ENCODE measurements at regions not wholly inside any gene's neighbourhood (a gene's known extent, or its start where the extent isn't known, plus 50 kb on each side); places are given as distances from the start of the nearest gene placed in this dataset.

DNA sequence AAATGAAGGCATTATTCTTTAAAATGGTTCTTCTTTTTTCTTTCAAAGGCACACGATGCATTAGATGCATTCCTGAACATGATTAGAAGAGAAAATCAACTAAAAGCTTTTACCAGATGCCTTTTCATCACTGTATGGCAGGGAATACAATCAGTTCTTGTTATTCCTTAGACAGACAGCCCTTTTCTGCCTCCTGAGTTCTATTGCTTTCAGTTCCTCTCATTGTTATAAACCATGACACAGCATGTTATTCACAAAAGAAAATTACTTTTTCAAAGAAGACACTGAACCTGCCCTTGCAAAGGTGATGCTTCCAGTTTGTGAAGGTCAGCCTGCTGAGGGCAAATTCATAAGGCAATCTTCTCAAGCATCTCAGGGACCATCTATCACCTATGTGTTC lies 70.1 kb downstream of the FAM181B start:
- TF ChIP-seq POLR2A (IDR thresholded peaks at IDR 0.05): no peak
- TF ChIP-seq, protein P1, sequence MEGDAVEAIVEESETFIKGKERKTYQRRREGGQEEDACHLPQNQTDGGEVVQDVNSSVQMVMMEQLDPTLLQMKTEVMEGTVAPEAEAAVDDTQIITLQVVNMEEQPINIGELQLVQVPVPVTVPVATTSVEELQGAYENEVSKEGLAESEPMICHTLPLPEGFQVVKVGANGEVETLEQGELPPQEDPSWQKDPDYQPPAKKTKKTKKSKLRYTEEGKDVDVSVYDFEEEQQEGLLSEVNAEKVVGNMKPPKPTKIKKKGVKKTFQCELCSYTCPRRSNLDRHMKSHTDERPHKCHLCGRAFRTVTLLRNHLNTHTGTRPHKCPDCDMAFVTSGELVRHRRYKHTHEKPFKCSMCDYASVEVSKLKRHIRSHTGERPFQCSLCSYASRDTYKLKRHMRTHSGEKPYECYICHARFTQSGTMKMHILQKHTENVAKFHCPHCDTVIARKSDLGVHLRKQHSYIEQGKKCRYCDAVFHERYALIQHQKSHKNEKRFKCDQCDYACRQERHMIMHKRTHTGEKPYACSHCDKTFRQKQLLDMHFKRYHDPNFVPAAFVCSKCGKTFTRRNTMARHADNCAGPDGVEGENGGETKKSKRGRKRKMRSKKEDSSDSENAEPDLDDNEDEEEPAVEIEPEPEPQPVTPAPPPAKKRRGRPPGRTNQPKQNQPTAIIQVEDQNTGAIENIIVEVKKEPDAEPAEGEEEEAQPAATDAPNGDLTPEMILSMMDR (IDR thresholded peaks at IDR 0.05): no peak
- 71 to 74% (median 73%) methylated on average over 1 of the region's 1 CpG for WGBS, 4 donors
- Histone ChIP-seq H3K4me3 (no peak overlapping the region), H3K36me3 (replicated peaks in 1 of 2) (no peaks in the 10 kb centered on the region), H3K27ac (no peak overlapping the region), H3K4me1 (replicated peaks in 1 of 2) (no peaks in the 10 kb centered on the region), H3K9me3 (replicated peaks in 1 of 3) (no peaks in the 10 kb centered on the region), H3K27me3 (no peaks in the 10 kb centered on the region)
- no peak for DNase-seq
- intact Hi-C loops (cut with DNase I): no loop called here

DNA sequence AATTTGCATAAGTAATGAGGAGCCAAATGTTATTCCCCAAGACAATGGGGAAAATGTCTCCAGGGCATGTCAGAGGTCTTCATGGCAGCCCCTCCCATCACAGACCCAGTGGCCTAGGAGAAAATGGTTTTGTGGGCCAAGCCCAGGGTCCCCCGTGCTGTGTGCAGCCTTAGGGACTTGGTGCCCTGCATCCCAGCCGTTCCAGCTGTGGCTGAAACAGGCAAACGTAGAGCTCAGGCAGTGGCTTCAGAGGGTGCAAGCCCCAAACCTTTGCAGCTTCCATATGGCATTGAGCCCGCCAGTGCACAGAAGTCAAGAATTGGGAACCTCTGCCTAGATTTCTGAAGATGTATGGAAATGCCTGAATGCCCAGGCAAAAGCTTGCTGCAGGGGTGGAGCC lies 79.9 kb downstream of the FAM181B start:
- TF ChIP-seq POLR2A (IDR thresholded peaks at IDR 0.05): no peak
- TF ChIP-seq, protein P1 (IDR thresholded peaks at IDR 0.05): no peak
- no peaks in the 10 kb centered on the region for H3K4me1 ChIP-seq (replicated peaks in 1 of 2)
- WGBS, 4 donors: 73 to 87% (median 76%) methylated on average over 3 to 4 of the region's 4 CpGs
- no peak overlapping the region for H3K4me3 ChIP-seq
- no peak for DNase-seq
- H3K27ac ChIP-seq: no peak overlapping the region
- no peaks in the 10 kb centered on the region for H3K9me3 ChIP-seq (replicated peaks in 1 of 3)
- H3K36me3 ChIP-seq (replicated peaks in 1 of 2): no peaks in the 10 kb centered on the region
- no peaks in the 10 kb centered on the region for H3K27me3 ChIP-seq
- intact Hi-C loops (cut with DNase I): no loop called here

DNA sequence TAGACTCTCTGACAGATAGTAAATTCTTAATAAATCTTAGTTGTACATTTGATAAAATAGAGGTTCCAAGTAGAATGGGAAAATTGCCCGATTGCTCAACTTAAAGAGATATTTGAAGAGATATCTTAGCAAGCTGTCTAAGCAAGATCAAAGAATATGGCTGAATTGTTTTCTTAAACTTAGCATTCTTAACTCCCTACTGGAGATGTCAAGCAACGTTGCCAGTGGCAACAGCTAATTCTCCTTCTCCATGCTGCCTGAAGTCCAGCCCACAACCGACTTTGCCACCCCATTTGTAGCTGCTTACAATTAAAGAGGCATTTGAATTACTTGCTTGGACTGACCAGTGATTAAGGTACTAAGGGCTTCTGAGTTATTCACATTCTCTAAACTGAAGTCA lies 94.4 kb downstream of the FAM181B start:
- 47 to 54% (median 52%) methylated on average over 3 of the region's 3 CpGs for WGBS, 4 donors
- Histone ChIP-seq H3K4me1 (replicated peaks in 1 of 2) (no peaks in the 10 kb centered on the region), H3K27me3 (peaks cover 5% of the 10 kb centered on the region), H3K9me3 (replicated peaks in 1 of 3) (no peaks in the 10 kb centered on the region), H3K4me3 (no peak overlapping the region), H3K27ac (no peak overlapping the region), H3K36me3 (replicated peaks in 1 of 2) (no peaks in the 10 kb centered on the region)
- intact Hi-C loops (cut with DNase I): no loop called here
- DNase-seq: no peak
- TF ChIP-seq POLR2A (IDR thresholded peaks at IDR 0.05): no peak
- TF ChIP-seq, protein P1 (IDR thresholded peaks at IDR 0.05): no peak

DNA sequence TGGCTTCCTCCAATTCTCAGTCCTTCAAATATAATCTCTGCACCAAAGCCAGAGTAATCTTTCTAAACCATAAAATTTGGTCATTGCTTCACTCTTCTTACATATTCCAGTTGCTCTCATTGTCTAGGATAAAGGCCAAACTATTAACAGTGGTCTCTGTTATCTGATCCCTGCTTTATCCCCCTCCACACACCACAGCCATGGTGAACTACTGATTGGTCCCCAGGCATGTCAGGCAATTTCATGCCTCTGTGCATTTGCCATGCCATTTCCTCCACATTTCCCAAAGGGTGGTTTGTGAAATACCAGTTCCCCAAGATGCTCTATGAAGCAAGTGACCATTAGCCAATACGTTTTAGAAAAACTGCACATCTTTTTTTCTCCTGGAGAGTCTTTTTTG lies 97.0 kb downstream of the FAM181B start:
- DNase-seq: no peak
- Histone ChIP-seq H3K27me3 (peaks cover 5% of the 10 kb centered on the region), H3K9me3 (replicated peaks in 1 of 3) (no peaks in the 10 kb centered on the region), H3K4me3 (no peak overlapping the region), H3K4me1 (replicated peaks in 1 of 2) (no peaks in the 10 kb centered on the region), H3K27ac (no peak overlapping the region), H3K36me3 (replicated peaks in 1 of 2) (no peaks in the 10 kb centered on the region)
- TF ChIP-seq, protein P1 (IDR thresholded peaks at IDR 0.05): no peak
- no peak for TF ChIP-seq POLR2A (IDR thresholded peaks at IDR 0.05)
- 37 to 64% (median 50%) methylated on average over 1 of the region's 1 CpG for WGBS, 4 donors
- intact Hi-C loops (cut with DNase I): no loop called here

All from adrenal gland (tissue), 9 donors.